Pancreas (tissue), 10 donors: ENCODE measurements at regions not wholly inside any gene's neighbourhood (a gene's known extent, or its start where the extent isn't known, plus 50 kb on each side); places are given as distances from the start of the nearest gene placed in this dataset.

Experiments
- ATAC-seq, 4 donors: fragments of 200-7000 bp; cut with Tn5 transposase; one replicate each; pipeline versions ENCODE4 v1.8.0 to v1.9.1; 2020; ENCODE audit warnings: mild to moderate bottlenecking in 4 of 4, moderate library complexity in 4 of 4
- DNase-seq, 6 donors: peaks; one replicate each; pipeline ENCODE4 v3.0.0-alpha.2; 2020
- FAIRE-seq: peaks from 2 replicates; lab custom pipeline; 2012; peaks lifted over from hg19 to GRCh38; lab: Jason Lieb, UNC
- H3K27ac ChIP-seq, 4 donors: fragments of 200-600 bp; sonication (generic); 1 replicate in 3 of 4; 2 replicates in 1 of 4; pipeline versions ENCODE4 v1.5.0 to v1.8.0; 2020
- H3K27me3 ChIP-seq, 4 donors: fragments of 200-600 bp; one replicate each; pipeline ENCODE4 v1.8.0; 2021
- H3K36me3 ChIP-seq, 3 donors: fragments of 200-600 bp; sonication (generic) in 1 of 3; one replicate each; pipeline versions ENCODE4 v1.5.0 to v1.8.0; 2020 to 2021
- H3K4me1 ChIP-seq, 3 donors: fragments of 200-600 bp; one replicate each; pipeline ENCODE4 v1.8.0; 2021
- H3K4me3 ChIP-seq, 4 donors: fragments of 200-600 bp; sonication (generic) in 2 of 4; one replicate each; pipeline versions ENCODE4 v1.5.0 to v1.8.0; 2020 to 2021
- H3K9me3 ChIP-seq, 4 donors: fragments of 200-600 bp; one replicate each; pipeline ENCODE4 v1.8.0; 2021
- CTCF ChIP-seq, 4 donors: fragments of 200-600 bp; sonication (generic) in 3 of 4; IDR thresholded peaks; one replicate each; pipeline versions ENCODE4 v1.5.0 to v1.8.0; 2021; ENCODE audit warnings: antibody characterized with exemption in 4 of 4
- WGBS, 2 donors: extraction: QIAGEN DNeasy Blood & Tissue Kit; methylation state at CpG; one replicate each; pipeline ENCODE4 v1.1.7; 2013; 5-methylcytosine and 5-hydroxymethylcytosine counted together
- intact Hi-C, 3 donors: fragments of 100-400 bp; cut with DNase I; formaldehyde crosslinking; loops; one replicate each; pipeline versions ENCODE4 v1.11.1 to v1.14.2; 2022
- donor health status: healthy with polysubstance abuse.
- donor health status: DM: no; HTN: no; CAD: no; lungs with moderate emphysema.
- donor health status: DM: no; HTN: no; CAD: no.
- donor health status: control.
- donor health status: control.
- donor health status: Bipolar disorder and iron deficiency.
- donor health status: DM: yes; HTN: yes; CAD: no.
- donor health status: DM: no; HTN: no; CAD: no.
- donor health status: DM: no; HTN: no; CAD: no.
- donor health status: DM: yes; HTN: yes; CAD: no.

GRCh38 chr2:3054066-3054465 lies 323.6 kb downstream of the EIPR1 start:
- no peak for FAIRE-seq

GRCh38 chr2:3051266-3051665 lies 326.4 kb downstream of the EIPR1 start:
- no peak for ATAC-seq
- DNase-seq, result no peak
- intact Hi-C loops, result no loop called here
- no peak overlapping the region for H3K27ac ChIP-seq
- H3K9me3 ChIP-seq, result no peaks in the 10 kb centered on the region
- TF ChIP-seq CTCF (IDR thresholded peaks at IDR 0.05), result no peak
- 75 to 83% methylated on average over 5 of the region's 5 CpGs for WGBS, 2 donors
- H3K27me3 ChIP-seq, result no peaks in the 10 kb centered on the region
- FAIRE-seq, result no peak
- H3K36me3 ChIP-seq, result no peaks in the 10 kb centered on the region
- no peak overlapping the region for H3K4me3 ChIP-seq
- H3K4me1 ChIP-seq, result no peaks in the 10 kb centered on the region

More at GRCh38 chr2:3054066-3054465, 323.6 kb downstream of the EIPR1 start:
- no peak for ATAC-seq
- TF ChIP-seq CTCF (IDR thresholded peaks at IDR 0.05), result no peak
- intact Hi-C loops, result no loop called here
- Histone ChIP-seq H3K27ac (no peak overlapping the region), H3K9me3 (no peaks in the 10 kb centered on the region), H3K4me1 (no peaks in the 10 kb centered on the region), H3K4me3 (no peak overlapping the region), H3K36me3 (no peaks in the 10 kb centered on the region), H3K27me3 (no peaks in the 10 kb centered on the region)
- no peak for DNase-seq
- 82 to 87% methylated on average over 8 of the region's 8 CpGs for WGBS, 2 donors

- 85 to 95% methylated on average over 14 of the region's 14 CpGs for WGBS, 2 donors
- no peak for TF ChIP-seq CTCF (IDR thresholded peaks at IDR 0.05)
- Histone ChIP-seq H3K27ac (no peak overlapping the region), H3K36me3 (no peaks in the 10 kb centered on the region), H3K4me1 (peaks cover 0 to 5% (median 0%) of the 10 kb centered on the region in 3 donors), H3K27me3 (no peaks in the 10 kb centered on the region), H3K4me3 (no peak overlapping the region), H3K9me3 (no peaks in the 10 kb centered on the region)
- ATAC-seq (no peak), DNase-seq (no peak), FAIRE-seq (no peak)
- intact Hi-C loops, result no loop called here
Measured at GRCh38 chr2:3046170-3046865, 331.3 kb downstream of the EIPR1 start.

GRCh38 chr2:3045318-3045921 lies 332.2 kb downstream of the EIPR1 start:
- Histone ChIP-seq H3K4me3 (peak overlapping the region in 3 of 4 donors; percentile 15 to 32 (median 18)), H3K36me3 (no peaks in the 10 kb centered on the region), H3K4me1 (peaks cover 0 to 7% (median 0%) of the 10 kb centered on the region in 3 donors), H3K27me3 (no peaks in the 10 kb centered on the region), H3K27ac (peak overlapping the region in 2 of 4 donors; percentile 37 to 54), H3K9me3 (no peaks in the 10 kb centered on the region)
- intact Hi-C loops, result no loop called here
- FAIRE-seq, result no peak
- no peak for ATAC-seq
- TF ChIP-seq CTCF (IDR thresholded peaks at IDR 0.05), result no peak
- 67 to 69% methylated on average over 10 of the region's 10 CpGs for WGBS, 2 donors
- no peak for DNase-seq
